H1 (cell line): ENCODE measurements at regions not wholly inside any gene's neighbourhood (a gene's known extent, or its start where the extent isn't known, plus 50 kb on each side); places are given as distances from the start of the nearest gene placed in this dataset.

Experiments
- CTCF ChIA-PET: fragments of 300-600 bp; sonication (Branson Sonifier 250); formaldehyde crosslinking; loops from one replicate; lab custom pipeline; 2021; ENCODE audit not compliant: partially characterized antibody; lab: Charles Lee
- POLR2A ChIA-PET: fragments of 300-600 bp; sonication (Branson Sonifier 250); formaldehyde crosslinking; loops from one replicate; lab custom pipeline; 2021; ENCODE audit warnings: inconsistent platforms; ENCODE audit not compliant: partially characterized antibody; lab: Charles Lee
- DNase-seq, 2 experiments: peaks; one replicate each; pipeline versions ENCODE4 v3.0.0 to v3.0.0-alpha.2; 2010 to 2022; ENCODE audit warnings: low spot score in 2 of 2, low read depth in 1 of 2, mixed read lengths in 1 of 2
- FAIRE-seq: peaks from 2 replicates; lab custom pipeline; 2011; peaks lifted over from hg19 to GRCh38; lab: Jason Lieb, UNC
- H2AFZ ChIP-seq: 2 replicates; pipeline ENCODE4 v1.8.1; 2012; ENCODE audit warnings: low read length, inconsistent platforms
- H2AK5ac ChIP-seq: 2 replicates; pipeline ENCODE4 v1.6.1; 2013; ENCODE audit warnings: low read depth, low read length
- H2BK120ac ChIP-seq: replicated peaks from 2 replicates; pipeline ENCODE3; 2013; ENCODE audit warnings: low read depth, low read length, inconsistent platforms
- H2BK12ac ChIP-seq: 2 replicates; pipeline ENCODE4 v1.6.1; 2013; ENCODE audit warnings: low read depth, low read length
- H2BK15ac ChIP-seq: 2 replicates; pipeline ENCODE4 v1.6.1; 2013; ENCODE audit warnings: low read length
- H2BK20ac ChIP-seq: 2 replicates; pipeline ENCODE4 v1.6.1; 2013; ENCODE audit warnings: low read length
- H2BK5ac ChIP-seq: 2 replicates; pipeline ENCODE4 v1.6.1; 2013; ENCODE audit warnings: low read depth, low read length
- H3K14ac ChIP-seq: 2 replicates; pipeline ENCODE4 v1.6.1; 2013; ENCODE audit warnings: inconsistent platforms; ENCODE audit not compliant: insufficient read length
- H3K18ac ChIP-seq: 2 replicates; pipeline ENCODE4 v1.6.1; 2013; ENCODE audit warnings: low read length; ENCODE audit errors: extremely low read depth
- H3K23ac ChIP-seq: 2 replicates; pipeline ENCODE4 v1.6.1; 2013; ENCODE audit warnings: inconsistent platforms; ENCODE audit not compliant: insufficient read length
- H3K23me2 ChIP-seq: 2 replicates; pipeline ENCODE4 v1.6.1; 2013; ENCODE audit warnings: low read depth, low read length
- H3K27ac ChIP-seq: 2 replicates; pipeline ENCODE4 v1.6.1; 2011; ENCODE audit warnings: low read depth, low read length, inconsistent platforms
- H3K27me3 ChIP-seq, 4 experiments: replicated peaks in 1 of 4; 1 replicate in 1 of 4; 2 replicates in 3 of 4; pipeline versions ENCODE4 v1.6.1 to v1.8.1; 2011 to 2013; ENCODE audit warnings: low read length in 3 of 4, mild to moderate bottlenecking in 3 of 4, inconsistent platforms in 2 of 4, mixed read lengths in 2 of 4, moderate library complexity in 1 of 4; ENCODE audit not compliant: control insufficient read depth in 3 of 4, insufficient read depth in 3 of 4; ENCODE audit errors: extremely low read depth in 1 of 4
- H3K36me3 ChIP-seq, 4 experiments: 2 replicates each; pipeline versions ENCODE4 v1.6.1 to v1.8.1; 2011 to 2013; ENCODE audit warnings: mild to moderate bottlenecking in 4 of 4, low read length in 3 of 4, moderate library complexity in 2 of 4, control low read depth in 1 of 4, inconsistent platforms in 1 of 4; ENCODE audit not compliant: insufficient read depth in 4 of 4, control insufficient read depth in 2 of 4
- H3K4ac ChIP-seq: replicated peaks from 2 replicates; pipeline ENCODE3; 2013; ENCODE audit warnings: low read length, low read depth, mixed read lengths, inconsistent platforms; ENCODE audit not compliant: insufficient read length
- H3K4me1 ChIP-seq, 4 experiments: replicated peaks in 1 of 4; 1 replicate in 1 of 4; 2 replicates in 3 of 4; pipeline versions ENCODE4 v1.6.1 to v1.8.1; 2011 to 2013; ENCODE audit warnings: low read length in 3 of 4, inconsistent platforms in 2 of 4, mixed read lengths in 1 of 4; ENCODE audit not compliant: insufficient read depth in 4 of 4, control insufficient read depth in 3 of 4
- H3K4me2 ChIP-seq, 2 experiments: 2 replicates each; pipeline versions ENCODE4 v1.6.1 to v1.8.1; 2011 to 2013; ENCODE audit warnings: low read depth in 2 of 2, low read length in 2 of 2, control low read depth in 1 of 2, inconsistent platforms in 1 of 2, mild to moderate bottlenecking in 1 of 2; ENCODE audit not compliant: insufficient read depth in 1 of 2
- H3K4me3 ChIP-seq, 4 experiments: fragments of 200-600, 300-600 bp in 1 of 4; sonication (generic), shearing (Covaris generic), sonication (Bioruptor Twin) in 1 of 4; 2 replicates each; pipeline versions ENCODE4 v1.5.1 to v1.8.1; 2011 to 2016; ENCODE audit warnings: low read length in 4 of 4, low read depth in 3 of 4, control low read depth in 2 of 4, inconsistent platforms in 2 of 4, mild to moderate bottlenecking in 2 of 4, mixed read lengths in 1 of 4, moderate library complexity in 1 of 4; ENCODE audit not compliant: insufficient read depth in 2 of 4; ENCODE audit errors: extremely low read depth in 1 of 4
- H3K56ac ChIP-seq: replicated peaks from 2 replicates; pipeline ENCODE3; 2013; ENCODE audit warnings: low read depth, mild to moderate bottlenecking, mixed read lengths, low read length, inconsistent platforms; ENCODE audit not compliant: insufficient read length
- H3K79me1 ChIP-seq: 2 replicates; pipeline ENCODE4 v1.6.1; 2013; ENCODE audit warnings: low read depth, low read length, control low read depth
- H3K79me2 ChIP-seq, 2 experiments: 2 replicates each; pipeline versions ENCODE4 v1.6.1 to v1.8.1; 2012 to 2013; ENCODE audit warnings: low read length in 2 of 2, mild to moderate bottlenecking in 2 of 2, inconsistent platforms in 1 of 2; ENCODE audit not compliant: insufficient read depth in 2 of 2, control insufficient read depth in 1 of 2
- H3K9ac ChIP-seq, 4 experiments: replicated peaks in 1 of 4; 1 replicate in 1 of 4; 2 replicates in 3 of 4; pipeline versions ENCODE4 v1.6.1 to v1.8.1; 2011 to 2013; ENCODE audit warnings: low read depth in 3 of 4, low read length in 3 of 4, control low read depth in 2 of 4, mild to moderate bottlenecking in 2 of 4, moderate library complexity in 2 of 4, inconsistent platforms in 1 of 4; ENCODE audit errors: extremely low read depth in 1 of 4
- H3K9me3 ChIP-seq, 2 experiments: 2 replicates each; pipeline versions ENCODE4 v1.6.1 to v1.8.1; 2012 to 2013; ENCODE audit warnings: mild to moderate bottlenecking in 2 of 2, moderate library complexity in 2 of 2, control low read depth in 1 of 2, inconsistent platforms in 1 of 2, low read depth in 1 of 2, low read length in 1 of 2, mixed read lengths in 1 of 2; ENCODE audit not compliant: insufficient read depth in 2 of 2
- H4K20me1 ChIP-seq, 2 experiments: replicated peaks in 1 of 2; 2 replicates each; pipeline versions ENCODE3 to v1.8.1; 2011 to 2013; ENCODE audit warnings: inconsistent platforms in 2 of 2, low read length in 2 of 2, mild to moderate bottlenecking in 1 of 2; ENCODE audit not compliant: insufficient read depth in 2 of 2, control insufficient read depth in 1 of 2
- H4K5ac ChIP-seq: 2 replicates; pipeline ENCODE4 v1.6.1; 2013; ENCODE audit warnings: low read length, low read depth, mixed read lengths, inconsistent platforms; ENCODE audit not compliant: insufficient read length
- H4K8ac ChIP-seq: 2 replicates; pipeline ENCODE4 v1.8.0; 2013; ENCODE audit warnings: mild to moderate bottlenecking, moderate library complexity, low read length, inconsistent platforms; ENCODE audit not compliant: insufficient read depth; ENCODE audit errors: extremely low read depth
- H4K91ac ChIP-seq: replicated peaks from 2 replicates; pipeline ENCODE3; 2013; ENCODE audit warnings: low read length, mixed read lengths, inconsistent platforms; ENCODE audit not compliant: insufficient read length
- BRCA1 ChIP-seq: IDR thresholded peaks from 2 replicates; pipeline ENCODE4 v1.6.1; 2012; ENCODE audit warnings: low read depth, low read length, improper control_type of control experiment
- CBX5 ChIP-seq: fragments of 300-800, 300-1000 bp; sonication (generic); IDR thresholded peaks from 2 replicates; pipeline ENCODE4 v1.7.1; 2016; ENCODE audit warnings: antibody characterized with exemption, low read length, low read depth
- CBX8 ChIP-seq: fragments of 300-800, 300-1000 bp; sonication (generic); IDR thresholded peaks from 2 replicates; pipeline ENCODE4 v1.7.1; 2016; ENCODE audit warnings: low read depth, low read length, borderline replicate concordance
- CEBPB ChIP-seq: IDR thresholded peaks from 2 replicates; pipeline ENCODE4 v1.6.1; 2012; ENCODE audit warnings: low read depth, low read length
- CHD2 ChIP-seq: IDR thresholded peaks from 2 replicates; pipeline ENCODE4 v1.6.1; 2012; ENCODE audit warnings: low read length, improper control_type of control experiment
- EGR1 ChIP-seq: IDR thresholded peaks from 2 replicates; pipeline ENCODE4 v1.6.1; 2011; ENCODE audit warnings: low read depth, low read length, borderline replicate concordance
- GTF2F1 ChIP-seq: IDR thresholded peaks from 2 replicates; pipeline ENCODE4 v1.6.1; 2012; ENCODE audit warnings: low read depth, low read length, improper control_type of control experiment, borderline replicate concordance
- HDAC6 ChIP-seq: IDR thresholded peaks from one replicate; pipeline ENCODE4 v1.7.1; 2012; ENCODE audit warnings: low read depth, mild to moderate bottlenecking, inconsistent platforms, low read length, moderate library complexity
- SIRT6 ChIP-seq: IDR thresholded peaks from one replicate; pipeline ENCODE4 v1.7.1; 2012; ENCODE audit warnings: low read length, inconsistent platforms
- WGBS, 2 experiments: shearing (Covaris generic) in 1 of 2; methylation state at CpG; one replicate each; pipeline versions ENCODE4 v1.1.6 to v1.1.7; 2013 to 2015; ENCODE audit warnings: low lambda C conversion rate in 2 of 2, mixed read lengths in 2 of 2, inconsistent platforms in 1 of 2, low coverage in 1 of 2, missing lambda C conversion rate in 1 of 2; ENCODE audit not compliant: insufficient replicate concordance in 2 of 2, insufficient coverage in 1 of 2, insufficient read length in 1 of 2; ENCODE audit errors: extremely low coverage in 1 of 2, missing lambda C conversion rate in 1 of 2; 5-methylcytosine and 5-hydroxymethylcytosine counted together
- TF ChIP-seq, protein P1 (sequence below): IDR thresholded peaks from 2 replicates; pipeline ENCODE4 v1.6.1; 2012; ENCODE audit warnings: inconsistent platforms
- TF ChIP-seq, protein P2 (sequence below): IDR thresholded peaks from 2 replicates; pipeline ENCODE4 v1.6.1; 2011; ENCODE audit warnings: low read depth, mild to moderate bottlenecking, low read length; ENCODE audit not compliant: insufficient read depth

DNA sequence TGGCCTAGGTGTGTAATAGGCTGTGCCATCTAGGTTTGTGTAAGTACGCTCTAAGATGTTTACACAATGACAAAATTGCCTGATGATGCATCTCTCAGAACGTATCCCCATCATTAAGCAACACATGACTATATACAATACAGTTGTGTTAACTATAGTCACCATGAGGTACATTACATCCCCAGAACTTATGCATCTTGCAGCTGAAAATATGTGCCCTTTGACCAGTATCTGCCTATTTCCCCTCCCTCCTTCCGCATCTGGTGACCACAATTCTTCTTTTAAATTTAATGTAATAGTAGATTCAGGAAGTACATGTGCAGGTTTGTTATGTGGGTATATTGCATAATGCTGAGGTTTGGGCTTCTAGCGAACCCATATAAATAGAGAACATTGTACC is 239.8 kb upstream of the IL1RAPL1 start:
- Histone ChIP-seq H3K27ac (no peak overlapping the region), H3K4ac (no peak overlapping the region), H2BK12ac (no peak overlapping the region), H3K9ac (no peak overlapping the region), H4K5ac (no peak overlapping the region), H4K8ac (no peak overlapping the region), H3K4me2 (no peak overlapping the region), H4K91ac (no peak overlapping the region), H3K79me2 (no peaks in the 10 kb centered on the region), H3K4me3 (no peak overlapping the region), H3K9me3 (no peaks in the 10 kb centered on the region), H2BK15ac (no peak overlapping the region), H2AK5ac (no peak overlapping the region), H3K56ac (no peak overlapping the region), H2BK5ac (no peak overlapping the region), H2BK20ac (no peak overlapping the region), H3K79me1 (no peaks in the 10 kb centered on the region), H3K36me3 (no peaks in the 10 kb centered on the region), H3K23me2 (no peaks in the 10 kb centered on the region), H3K14ac (no peak overlapping the region), H3K23ac (no peak overlapping the region), H3K4me1 (no peaks in the 10 kb centered on the region), H2BK120ac (no peak overlapping the region), H3K18ac (no peak overlapping the region), H2AFZ (no peak overlapping the region), H3K27me3 (no peaks in the 10 kb centered on the region), H4K20me1 (no peaks in the 10 kb centered on the region)
- POLR2A ChIA-PET: no interaction called here
- DNase-seq: no peak
- 88% methylated on average over 4 of the region's 4 CpGs; no CpG with 5 or more reads in 1 of the 2 experiments for WGBS, 2 experiments
- TF ChIP-seq, protein P1, sequence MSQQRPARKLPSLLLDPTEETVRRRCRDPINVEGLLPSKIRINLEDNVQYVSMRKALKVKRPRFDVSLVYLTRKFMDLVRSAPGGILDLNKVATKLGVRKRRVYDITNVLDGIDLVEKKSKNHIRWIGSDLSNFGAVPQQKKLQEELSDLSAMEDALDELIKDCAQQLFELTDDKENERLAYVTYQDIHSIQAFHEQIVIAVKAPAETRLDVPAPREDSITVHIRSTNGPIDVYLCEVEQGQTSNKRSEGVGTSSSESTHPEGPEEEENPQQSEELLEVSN: no peak
- TF ChIP-seq CBX8 (no peak), SIRT6 (no peak), CEBPB (no peak), EGR1 (no peak), GTF2F1 (no peak), CHD2 (no peak), CBX5 (no peak), HDAC6 (no peak), BRCA1 (no peak)
- TF ChIP-seq, protein P2, sequence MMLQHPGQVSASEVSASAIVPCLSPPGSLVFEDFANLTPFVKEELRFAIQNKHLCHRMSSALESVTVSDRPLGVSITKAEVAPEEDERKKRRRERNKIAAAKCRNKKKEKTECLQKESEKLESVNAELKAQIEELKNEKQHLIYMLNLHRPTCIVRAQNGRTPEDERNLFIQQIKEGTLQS: no peak
- no peak for FAIRE-seq
- CTCF ChIA-PET: no interaction called here
